ENCODE measurements at regions not wholly inside any gene's neighbourhood (a gene's known extent, or its start where the extent isn't known, plus 50 kb on each side); places are given as distances from the start of the nearest gene placed in this dataset.

DNA sequence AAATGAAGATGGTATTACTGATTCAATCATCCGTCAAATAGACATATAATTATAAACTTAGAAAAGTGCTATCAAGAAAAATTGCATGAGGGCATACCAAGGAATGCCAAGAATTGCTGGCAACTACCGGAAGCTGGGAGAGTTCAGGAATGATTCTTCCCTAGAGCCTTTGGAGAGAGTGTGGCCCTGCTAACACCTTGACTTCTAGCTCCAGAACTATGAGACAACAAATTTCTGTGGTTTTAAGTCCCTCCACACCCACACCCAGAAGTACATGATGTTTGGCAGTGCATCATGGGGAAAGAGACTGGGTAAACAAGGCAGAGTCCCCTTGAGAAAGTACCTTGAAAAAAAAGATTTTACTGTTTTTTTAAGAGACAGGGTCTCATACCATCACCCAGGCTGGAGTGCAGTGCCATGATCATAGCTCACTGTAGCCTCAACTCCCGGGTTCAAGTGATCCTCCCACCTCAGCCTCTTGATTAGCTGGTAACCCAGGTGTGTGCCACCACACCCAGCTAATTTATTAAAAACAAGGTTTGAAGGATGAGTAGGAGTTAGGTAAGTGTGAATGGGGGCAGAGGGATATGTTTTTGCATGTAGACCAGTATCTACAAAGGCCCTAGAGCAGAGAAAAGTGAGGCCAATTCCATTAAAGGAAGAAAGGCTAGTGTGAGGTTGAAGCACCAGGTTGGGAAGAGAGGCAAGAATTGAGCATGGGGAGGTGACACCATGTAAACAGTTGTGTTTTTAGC, 53.1 kb downstream of the GSX2 start:
- TF ChIP-seq EZH2 (IDR thresholded peaks at IDR 0.05), result no peak
- TF ChIP-seq CTCF (IDR thresholded peaks at IDR 0.05), result no peak

All from neural progenitor cell (in vitro differentiated cells).